CD4-positive, alpha-beta T cell treated with Interleukin-10 for 1 hour (primary cell): ENCODE measurements at regions not wholly inside any gene's neighbourhood (a gene's known extent, or its start where the extent isn't known, plus 50 kb on each side); places are given as distances from the start of the nearest gene placed in this dataset.

Source experiments
- DNase-seq: peaks from one replicate; pipeline ENCODE4 v3.0.0-alpha.2; 2020

- DNase-seq = no peak
Measured at GRCh38 chr2:207257251-207258250, 91.8 kb upstream of the KLF7 start.

GRCh38 chr2:207258263-207258991 lies 92.7 kb upstream of the KLF7 start:
- DNase-seq = no peak

- no peak for DNase-seq
Measured at GRCh38 chr2:207260021-207260420, 94.3 kb upstream of the KLF7 start.

- no peak for DNase-seq
Measured at GRCh38 chr2:207260947-207261346, 95.2 kb upstream of the KLF7 start.

GRCh38 chr2:207264310-207264709 lies 98.6 kb upstream of the KLF7 start:
- DNase-seq = no peak

- no peak for DNase-seq
Measured at GRCh38 chr2:207265332-207265731, 99.6 kb upstream of the KLF7 start.

- no peak for DNase-seq
Measured at GRCh38 chr2:207265869-207266268, 100.1 kb upstream of the KLF7 start.

GRCh38 chr2:207266648-207267047 lies 100.9 kb upstream of the KLF7 start:
- no peak for DNase-seq

- no peak for DNase-seq
Measured at GRCh38 chr2:207269038-207269437, 103.3 kb upstream of the KLF7 start.

- no peak for DNase-seq
Measured at GRCh38 chr2:207274530-207275189, 108.9 kb upstream of the KLF7 start.

- DNase-seq = no peak
Measured at GRCh38 chr2:207275779-207276178, 110.0 kb upstream of the KLF7 start.

- no peak for DNase-seq
Measured at GRCh38 chr2:207276248-207276647, 110.5 kb upstream of the KLF7 start.

GRCh38 chr2:207276858-207277257 lies 111.1 kb upstream of the KLF7 start:
- no peak for DNase-seq

- no peak for DNase-seq
Measured at GRCh38 chr2:207279520-207279919, 113.8 kb upstream of the KLF7 start.

GRCh38 chr2:207281436-207281835 lies 115.7 kb upstream of the KLF7 start:
- no peak for DNase-seq

GRCh38 chr2:207282916-207283315 lies 117.2 kb upstream of the KLF7 start:
- DNase-seq = no peak

GRCh38 chr2:207283356-207283755 lies 117.6 kb upstream of the KLF7 start:
- peak; percentile 4 for DNase-seq

GRCh38 chr2:207284556-207285472 lies 119.1 kb upstream of the KLF7 start:
- DNase-seq = no peak

GRCh38 chr2:207285473-207285815 lies 119.7 kb upstream of the KLF7 start:
- no peak for DNase-seq

GRCh38 chr2:207286106-207286505 lies 120.4 kb upstream of the KLF7 start:
- no peak for DNase-seq

GRCh38 chr2:207288628-207289027 lies 122.9 kb upstream of the KLF7 start:
- DNase-seq = no peak

- no peak for DNase-seq
Measured at GRCh38 chr2:207289295-207290018, 123.7 kb upstream of the KLF7 start.
